ENCODE measurements at regions not wholly inside any gene's neighbourhood (a gene's known extent, or its start where the extent isn't known, plus 50 kb on each side); places are given as distances from the start of the nearest gene placed in this dataset.

- TF ChIP-seq CTCF (IDR thresholded peaks at IDR 0.05), result no peak
- Mint-ChIP-seq H3K27me3 (ENCODE audit: low read depth in 2 of 2) (no peaks in the 10 kb centered on the region), H3K4me3 (no peak overlapping the region), H3K4me1 (no peaks in the 10 kb centered on the region), H3K27ac (no peak overlapping the region), H3K9me3 (peaks cover 23 to 24% of the 10 kb centered on the region in 2 donors), H3K36me3 (no peaks in the 10 kb centered on the region)
- no peaks in the 10 kb centered on the region for H3K4me1 ChIP-seq (ENCODE audit: control insufficient read depth, insufficient read depth, low read length)
- intact Hi-C loops (cut with micrococcal nuclease), result no loop called here
- H3K9me3 ChIP-seq (ENCODE audit: control insufficient read depth, insufficient read depth, low read length), result peaks cover 2% of the 10 kb centered on the region
- no peaks in the 10 kb centered on the region for H3K27me3 ChIP-seq (ENCODE audit: control insufficient read depth, insufficient read depth, low read length)
- H3K36me3 ChIP-seq (ENCODE audit: control insufficient read depth, insufficient read depth, low read length), result no peaks in the 10 kb centered on the region
- no peak overlapping the region for H3K27ac ChIP-seq (ENCODE audit: low read length)
- DNase-seq, result no peak
- ATAC-seq, result no peak
- WGBS (ENCODE audit: insufficient coverage), result 73% methylated on average over 1 of the region's 1 CpG
- H3K4me3 ChIP-seq (ENCODE audit: low read length), result no peak overlapping the region
Observed at GRCh38 chr1:118485757-118486156, 300.7 kb upstream of the SPAG17 start.

- no peaks in the 10 kb centered on the region for H3K27me3 Mint-ChIP-seq (ENCODE audit: low read depth in 2 of 2)
- DNase-seq (no peak), ATAC-seq (no peak)
- H3K36me3 ChIP-seq (ENCODE audit: control insufficient read depth, insufficient read depth, low read length), result no peaks in the 10 kb centered on the region
- H3K9me3 Mint-ChIP-seq, result peaks cover 21 to 22% of the 10 kb centered on the region in 2 donors
- no peak overlapping the region for H3K27ac Mint-ChIP-seq
- no peak overlapping the region for H3K27ac ChIP-seq (ENCODE audit: low read length)
- WGBS (ENCODE audit: insufficient coverage), result 24% methylated on average over 1 of the region's 1 CpG
- H3K4me3 ChIP-seq (ENCODE audit: low read length), result no peak overlapping the region
- H3K27me3 ChIP-seq (ENCODE audit: control insufficient read depth, insufficient read depth, low read length), result no peaks in the 10 kb centered on the region
- H3K36me3 Mint-ChIP-seq, result no peaks in the 10 kb centered on the region
- H3K4me1 ChIP-seq (ENCODE audit: control insufficient read depth, insufficient read depth, low read length), result no peaks in the 10 kb centered on the region
- H3K4me3 Mint-ChIP-seq, result no peak overlapping the region
- H3K4me1 Mint-ChIP-seq, result no peaks in the 10 kb centered on the region
- H3K9me3 ChIP-seq (ENCODE audit: control insufficient read depth, insufficient read depth, low read length), result peaks cover 2% of the 10 kb centered on the region
- intact Hi-C loops (cut with micrococcal nuclease), result no loop called here
- TF ChIP-seq CTCF (IDR thresholded peaks at IDR 0.05), result no peak
Observed at GRCh38 chr1:118484893-118485292, 299.9 kb upstream of the SPAG17 start.

GRCh38 chr1:118483245-118484006 is 298.4 kb upstream of the SPAG17 start:
- Histone ChIP-seq H3K4me1 (ENCODE audit: control insufficient read depth, insufficient read depth, low read length) (no peaks in the 10 kb centered on the region), H3K36me3 (ENCODE audit: control insufficient read depth, insufficient read depth, low read length) (no peaks in the 10 kb centered on the region), H3K27me3 (ENCODE audit: control insufficient read depth, insufficient read depth, low read length) (no peaks in the 10 kb centered on the region), H3K9me3 (ENCODE audit: control insufficient read depth, insufficient read depth, low read length) (peaks cover 2% of the 10 kb centered on the region), H3K4me3 (ENCODE audit: low read length) (no peak overlapping the region), H3K27ac (ENCODE audit: low read length) (no peak overlapping the region)
- ATAC-seq (no peak), DNase-seq (no peak)
- H3K27ac Mint-ChIP-seq, result no peak overlapping the region
- intact Hi-C loops (cut with micrococcal nuclease), result no loop called here
- no peaks in the 10 kb centered on the region for H3K27me3 Mint-ChIP-seq (ENCODE audit: low read depth in 2 of 2)
- no peak for TF ChIP-seq CTCF (IDR thresholded peaks at IDR 0.05)
- no peaks in the 10 kb centered on the region for H3K4me1 Mint-ChIP-seq
- WGBS (ENCODE audit: insufficient coverage), result 89% methylated on average over 3 of the region's 3 CpGs
- no peak overlapping the region for H3K4me3 Mint-ChIP-seq
- H3K36me3 Mint-ChIP-seq, result no peaks in the 10 kb centered on the region
- H3K9me3 Mint-ChIP-seq, result peaks cover 18 to 24% of the 10 kb centered on the region in 2 donors

- no peak for ATAC-seq
- Mint-ChIP-seq H3K27me3 (ENCODE audit: low read depth in 2 of 2) (no peaks in the 10 kb centered on the region), H3K36me3 (no peaks in the 10 kb centered on the region), H3K9me3 (peaks cover 20% of the 10 kb centered on the region in 2 donors), H3K27ac (no peak overlapping the region), H3K4me3 (no peak overlapping the region), H3K4me1 (no peaks in the 10 kb centered on the region)
- Histone ChIP-seq H3K4me1 (ENCODE audit: control insufficient read depth, insufficient read depth, low read length) (no peaks in the 10 kb centered on the region), H3K4me3 (ENCODE audit: low read length) (no peak overlapping the region), H3K27me3 (ENCODE audit: control insufficient read depth, insufficient read depth, low read length) (no peaks in the 10 kb centered on the region), H3K9me3 (ENCODE audit: control insufficient read depth, insufficient read depth, low read length) (peaks cover 2% of the 10 kb centered on the region), H3K36me3 (ENCODE audit: control insufficient read depth, insufficient read depth, low read length) (no peaks in the 10 kb centered on the region), H3K27ac (ENCODE audit: low read length) (no peak overlapping the region)
- WGBS (ENCODE audit: insufficient coverage), result no CpG with 5 or more reads among the region's 2 CpGs
- no peak for DNase-seq
- intact Hi-C loops (cut with micrococcal nuclease), result no loop called here
- TF ChIP-seq CTCF (IDR thresholded peaks at IDR 0.05), result no peak
Observed at GRCh38 chr1:118481126-118481525, 296.1 kb upstream of the SPAG17 start.

All from natural killer cell (primary cell).